ENCODE measurements at regions not wholly inside any gene's neighbourhood (a gene's known extent, or its start where the extent isn't known, plus 50 kb on each side); places are given as distances from the start of the nearest gene placed in this dataset.

DNA sequence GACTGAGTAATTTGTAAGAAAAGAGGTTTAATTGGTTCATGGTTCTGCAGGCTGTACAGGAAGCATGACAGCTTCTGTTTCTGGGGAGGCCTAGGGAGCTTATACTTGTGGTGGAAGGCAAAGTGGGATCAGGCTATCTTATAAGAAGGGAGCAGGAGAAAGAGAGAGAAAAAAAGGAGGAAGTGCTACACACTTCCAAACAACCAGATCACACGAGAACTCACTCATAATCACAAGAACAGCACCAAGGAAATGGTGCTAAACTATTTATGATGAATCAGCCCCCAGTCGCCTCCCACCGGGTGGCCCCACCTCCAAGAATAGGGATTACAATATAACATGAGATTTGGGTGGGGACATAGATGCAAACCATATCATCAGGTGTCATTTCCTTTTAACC is 89.1 kb upstream of the KCNMA1 start:
- TF ChIP-seq SIN3A (IDR thresholded peaks at IDR 0.05; ENCODE audit: borderline replicate concordance, insufficient read depth, low read length), result no peak
- TF ChIP-seq, protein P1, sequence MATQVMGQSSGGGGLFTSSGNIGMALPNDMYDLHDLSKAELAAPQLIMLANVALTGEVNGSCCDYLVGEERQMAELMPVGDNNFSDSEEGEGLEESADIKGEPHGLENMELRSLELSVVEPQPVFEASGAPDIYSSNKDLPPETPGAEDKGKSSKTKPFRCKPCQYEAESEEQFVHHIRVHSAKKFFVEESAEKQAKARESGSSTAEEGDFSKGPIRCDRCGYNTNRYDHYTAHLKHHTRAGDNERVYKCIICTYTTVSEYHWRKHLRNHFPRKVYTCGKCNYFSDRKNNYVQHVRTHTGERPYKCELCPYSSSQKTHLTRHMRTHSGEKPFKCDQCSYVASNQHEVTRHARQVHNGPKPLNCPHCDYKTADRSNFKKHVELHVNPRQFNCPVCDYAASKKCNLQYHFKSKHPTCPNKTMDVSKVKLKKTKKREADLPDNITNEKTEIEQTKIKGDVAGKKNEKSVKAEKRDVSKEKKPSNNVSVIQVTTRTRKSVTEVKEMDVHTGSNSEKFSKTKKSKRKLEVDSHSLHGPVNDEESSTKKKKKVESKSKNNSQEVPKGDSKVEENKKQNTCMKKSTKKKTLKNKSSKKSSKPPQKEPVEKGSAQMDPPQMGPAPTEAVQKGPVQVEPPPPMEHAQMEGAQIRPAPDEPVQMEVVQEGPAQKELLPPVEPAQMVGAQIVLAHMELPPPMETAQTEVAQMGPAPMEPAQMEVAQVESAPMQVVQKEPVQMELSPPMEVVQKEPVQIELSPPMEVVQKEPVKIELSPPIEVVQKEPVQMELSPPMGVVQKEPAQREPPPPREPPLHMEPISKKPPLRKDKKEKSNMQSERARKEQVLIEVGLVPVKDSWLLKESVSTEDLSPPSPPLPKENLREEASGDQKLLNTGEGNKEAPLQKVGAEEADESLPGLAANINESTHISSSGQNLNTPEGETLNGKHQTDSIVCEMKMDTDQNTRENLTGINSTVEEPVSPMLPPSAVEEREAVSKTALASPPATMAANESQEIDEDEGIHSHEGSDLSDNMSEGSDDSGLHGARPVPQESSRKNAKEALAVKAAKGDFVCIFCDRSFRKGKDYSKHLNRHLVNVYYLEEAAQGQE (IDR thresholded peaks at IDR 0.05; ENCODE audit: insufficient read depth in 1 of 2, low read depth in 2 of 2, low read length in 2 of 2), result no peak
- no peak for TF ChIP-seq POLR2AphosphoS5 (IDR thresholded peaks at IDR 0.05; ENCODE audit: low read depth, low read length)
- no peak for TF ChIP-seq TAF1 (IDR thresholded peaks at IDR 0.05; ENCODE audit: borderline replicate concordance, insufficient read depth, low read length)
- TF ChIP-seq FOXP2 (optimal IDR thresholded peaks at IDR 0.05; ENCODE audit: borderline replicate concordance, extremely low read depth, extremely low read length, insufficient read depth), result no peak

DNA sequence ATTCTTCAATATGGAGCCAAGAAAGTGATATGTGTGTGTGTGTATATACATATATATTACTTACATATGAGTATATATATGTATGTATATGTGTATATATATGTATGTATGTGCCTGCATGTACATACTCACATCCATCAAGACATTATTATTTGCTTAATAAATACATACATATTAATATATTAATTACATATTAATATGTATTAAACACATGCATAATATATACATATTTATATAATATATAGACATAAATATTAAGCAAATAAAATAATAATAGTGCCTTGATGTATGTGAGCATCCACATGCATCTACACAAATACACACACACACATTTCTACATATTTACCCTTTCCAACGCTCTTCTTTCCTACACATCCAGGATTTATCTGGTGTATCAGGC is 88.7 kb upstream of the KCNMA1 start:
- no peak for TF ChIP-seq SIN3A (IDR thresholded peaks at IDR 0.05; ENCODE audit: borderline replicate concordance, insufficient read depth, low read length)

DNA sequence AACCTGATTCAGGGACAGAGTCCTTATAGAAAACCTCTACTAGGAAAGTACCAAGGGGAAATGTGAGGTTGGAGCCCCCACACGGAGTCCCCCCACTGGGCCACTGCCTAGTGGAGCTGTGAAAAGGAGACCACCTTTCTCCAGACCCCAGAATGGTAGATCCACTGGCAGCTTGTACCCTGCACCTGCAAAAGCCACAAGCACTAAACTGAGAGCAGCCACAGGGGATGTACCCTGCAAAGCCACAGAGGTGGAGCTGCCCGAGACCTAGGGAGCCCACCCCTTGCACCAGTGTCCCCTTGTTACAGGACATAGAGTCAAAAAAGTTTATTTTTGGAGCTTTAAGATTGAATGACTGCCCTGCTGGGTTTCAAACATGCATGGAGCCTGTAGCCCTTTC is 87.2 kb upstream of the KCNMA1 start:
- no peak for TF ChIP-seq TAF1 (IDR thresholded peaks at IDR 0.05; ENCODE audit: borderline replicate concordance, insufficient read depth, low read length)
- TF ChIP-seq, protein P1 (IDR thresholded peaks at IDR 0.05; ENCODE audit: insufficient read depth in 1 of 2, low read depth in 2 of 2, low read length in 2 of 2), result no peak

DNA sequence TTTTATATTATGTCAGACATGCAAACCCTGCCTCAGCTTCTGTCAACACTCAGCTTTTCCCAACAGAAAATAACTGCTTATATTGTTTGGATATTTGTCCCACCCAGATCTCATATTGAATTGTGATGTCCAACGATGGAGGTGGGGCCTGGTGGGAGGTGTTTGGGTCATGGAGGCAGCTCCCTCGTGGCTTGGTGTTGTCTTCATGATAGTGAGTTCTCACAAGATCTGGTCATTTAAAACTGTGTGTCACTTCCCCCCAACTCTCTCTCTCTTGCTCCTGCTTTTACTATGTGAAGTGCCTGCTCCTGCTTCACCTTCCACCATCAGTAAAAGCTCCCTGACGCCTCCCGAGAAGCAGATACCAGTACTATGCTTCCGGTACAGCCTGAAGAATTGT is 85.8 kb upstream of the KCNMA1 start:
- TF ChIP-seq, protein P1 (IDR thresholded peaks at IDR 0.05; ENCODE audit: insufficient read depth in 1 of 2, low read depth in 2 of 2, low read length in 2 of 2), result no peak
- TF ChIP-seq FOXP2 (optimal IDR thresholded peaks at IDR 0.05; ENCODE audit: borderline replicate concordance, extremely low read depth, extremely low read length, insufficient read depth) (no peak), SIN3A (IDR thresholded peaks at IDR 0.05; ENCODE audit: borderline replicate concordance, insufficient read depth, low read length) (no peak), TAF1 (IDR thresholded peaks at IDR 0.05; ENCODE audit: borderline replicate concordance, insufficient read depth, low read length) (no peak), POLR2AphosphoS5 (IDR thresholded peaks at IDR 0.05; ENCODE audit: low read depth, low read length) (no peak)

DNA sequence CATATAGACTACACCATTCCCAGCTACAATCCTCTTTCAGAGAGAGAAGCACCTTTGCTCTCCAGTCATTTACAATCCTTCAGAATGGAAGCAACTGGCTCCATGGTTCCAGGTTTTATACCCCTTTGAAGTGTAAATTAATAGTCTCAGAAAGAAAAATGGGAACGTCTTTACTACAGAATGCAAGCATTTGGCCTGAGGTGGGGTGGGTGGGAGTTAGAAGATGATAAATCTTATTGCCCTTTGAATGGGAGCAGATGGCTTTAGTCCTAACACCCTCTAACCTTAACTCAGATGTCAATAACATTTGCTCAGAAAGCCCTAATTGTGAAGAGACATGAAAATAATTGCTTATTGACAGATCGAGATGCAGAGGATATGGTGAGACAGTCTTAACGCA is 84.2 kb upstream of the KCNMA1 start:
- TF ChIP-seq SIN3A (IDR thresholded peaks at IDR 0.05; ENCODE audit: borderline replicate concordance, insufficient read depth, low read length), result no peak
- TF ChIP-seq, protein P1 (IDR thresholded peaks at IDR 0.05; ENCODE audit: insufficient read depth in 1 of 2, low read depth in 2 of 2, low read length in 2 of 2), result no peak
- no peak for TF ChIP-seq TAF1 (IDR thresholded peaks at IDR 0.05; ENCODE audit: borderline replicate concordance, insufficient read depth, low read length)
- no peak for TF ChIP-seq FOXP2 (optimal IDR thresholded peaks at IDR 0.05; ENCODE audit: borderline replicate concordance, extremely low read depth, extremely low read length, insufficient read depth)
- TF ChIP-seq POLR2AphosphoS5 (IDR thresholded peaks at IDR 0.05; ENCODE audit: low read depth, low read length), result no peak
